Muscle of arm (tissue), 1 donor: ENCODE measurements at regions not wholly inside any gene's neighbourhood (a gene's known extent, or its start where the extent isn't known, plus 50 kb on each side); places are given as distances from the start of the nearest gene placed in this dataset.

ENCODE experiments used
- DNase-seq: peaks from one replicate; pipeline ENCODE4 v3.0.0-alpha.2; 2013

GRCh38 chr3:65233561-65233960, 545.8 kb upstream of the ADAMTS9 start:
- no peak for DNase-seq

- DNase-seq, result no peak
These were observed 543.7 kb upstream of the ADAMTS9 start for GRCh38 chr3:65231544-65231943.

DNA sequence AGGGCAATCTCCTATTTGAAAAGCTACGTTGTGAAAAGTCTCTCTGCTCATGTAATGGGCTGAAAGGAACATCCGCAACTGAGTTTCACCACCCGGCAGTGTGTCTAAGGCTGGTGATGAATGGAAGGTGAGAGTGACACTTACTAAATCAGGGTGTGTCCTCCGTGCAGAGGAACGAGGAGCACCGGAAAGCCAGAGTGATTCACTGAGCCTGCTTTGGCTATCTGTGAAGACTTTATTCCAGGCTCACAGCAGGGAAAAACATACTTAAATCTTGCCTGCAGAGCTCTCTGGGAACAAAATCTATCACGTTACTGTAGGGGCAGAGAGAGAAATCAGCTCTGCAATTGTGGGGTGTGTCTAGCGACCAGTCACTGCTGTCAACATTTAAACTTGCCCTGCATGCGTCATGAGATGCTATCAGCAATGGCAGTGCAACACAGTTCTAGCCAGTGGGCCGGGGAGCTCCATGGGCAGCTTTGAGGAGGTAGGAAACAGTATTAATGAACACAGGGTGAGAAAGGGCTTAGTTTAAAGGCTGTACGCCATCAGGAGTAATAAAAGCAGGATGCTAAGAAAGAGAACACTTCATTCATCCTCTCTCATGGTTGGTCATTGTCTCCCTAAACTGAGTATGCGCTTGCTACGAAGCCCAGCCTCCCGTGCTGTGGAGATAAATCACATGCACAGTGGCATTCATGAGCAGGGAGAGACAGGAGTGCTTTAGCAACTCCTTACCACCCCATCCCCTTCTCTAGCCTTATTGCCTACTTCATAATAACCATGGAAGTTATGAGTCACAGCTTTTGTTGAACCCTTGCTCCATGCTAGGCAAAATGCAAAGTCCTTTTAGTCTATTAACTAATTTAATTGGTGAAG, 542.7 kb upstream of the ADAMTS9 start:
- no peak for DNase-seq

- DNase-seq, result no peak
These were observed 538.5 kb upstream of the ADAMTS9 start for GRCh38 chr3:65226287-65226686.

DNA sequence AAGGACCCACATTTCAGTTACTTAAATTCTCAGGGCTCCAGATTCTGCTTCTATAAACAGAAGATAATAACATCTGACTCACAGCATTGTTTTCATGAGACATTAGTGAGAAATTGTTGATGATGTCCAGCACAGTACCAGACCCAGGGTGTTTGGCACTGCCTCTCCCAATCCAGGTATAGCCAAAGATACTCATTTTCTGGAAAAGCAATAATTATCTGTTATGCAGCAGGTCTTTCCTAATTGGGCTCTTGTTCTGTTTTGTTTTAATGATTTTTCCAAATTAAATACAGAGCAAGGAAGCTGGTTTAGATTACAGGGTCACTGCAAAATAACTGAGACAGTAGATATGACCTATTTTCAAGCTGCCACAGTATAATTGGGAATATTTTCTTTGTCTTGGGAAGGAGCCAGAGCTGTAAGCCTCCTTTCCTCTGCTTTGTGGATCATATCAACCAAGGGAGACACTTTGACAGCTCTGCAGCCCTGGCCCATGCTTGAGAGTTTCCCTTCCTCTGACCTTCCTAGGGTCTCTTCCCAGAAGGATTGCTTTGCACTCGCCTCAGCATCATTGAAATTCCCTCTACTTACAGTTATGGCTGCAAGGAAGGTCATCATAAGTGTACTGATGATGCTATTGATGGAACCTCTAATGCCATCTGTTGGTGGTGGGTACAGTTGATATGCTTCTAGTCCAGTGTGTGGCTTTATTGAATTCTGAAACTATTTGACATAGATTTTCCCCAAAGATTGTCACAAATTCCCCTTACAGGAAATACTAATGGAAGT, 522.4 kb upstream of the ADAMTS9 start:
- no peak for DNase-seq

DNA sequence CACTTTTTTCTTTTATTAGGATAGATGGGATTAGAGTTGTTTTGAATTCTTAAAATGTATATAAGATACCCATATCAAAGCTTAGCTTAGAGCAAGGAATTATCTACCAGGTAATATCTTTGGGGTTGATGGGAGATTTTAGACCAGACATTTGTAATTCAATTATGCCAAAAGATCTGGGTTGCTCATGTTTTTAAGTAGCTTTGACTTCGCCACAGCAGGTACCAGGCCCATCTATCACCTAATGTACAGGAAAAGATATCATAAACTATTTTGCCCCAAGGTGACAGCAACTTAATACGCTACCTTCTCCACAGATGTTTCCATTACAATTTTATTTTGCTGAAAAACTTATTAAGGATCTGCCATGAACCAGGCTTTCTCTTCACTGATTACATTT, 514.6 kb upstream of the ADAMTS9 start:
- DNase-seq, result no peak

DNA sequence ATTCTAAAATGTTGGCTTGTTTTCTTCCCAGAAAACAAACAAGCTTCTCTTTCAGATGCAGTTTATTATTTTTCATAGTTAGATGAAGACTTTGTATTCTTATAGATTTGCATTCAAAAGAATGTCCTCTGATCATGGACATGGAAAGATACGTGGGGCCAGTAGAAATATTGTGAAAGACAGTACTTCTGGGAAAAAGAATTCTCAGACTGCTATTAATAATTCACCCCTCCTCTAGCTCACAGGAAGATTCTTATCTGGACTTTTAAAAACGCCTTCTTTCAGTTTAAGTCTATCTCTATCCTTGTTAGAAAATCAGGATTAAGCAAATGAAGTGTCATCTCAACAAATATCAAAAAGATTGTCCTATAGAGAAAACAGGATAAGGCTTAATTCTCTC, 514.1 kb upstream of the ADAMTS9 start:
- no peak for DNase-seq

GRCh38 chr3:65200310-65200970, 512.6 kb upstream of the ADAMTS9 start:
- DNase-seq, result no peak

- no peak for DNase-seq
These were observed 508.9 kb upstream of the ADAMTS9 start for GRCh38 chr3:65196663-65197062.

DNA sequence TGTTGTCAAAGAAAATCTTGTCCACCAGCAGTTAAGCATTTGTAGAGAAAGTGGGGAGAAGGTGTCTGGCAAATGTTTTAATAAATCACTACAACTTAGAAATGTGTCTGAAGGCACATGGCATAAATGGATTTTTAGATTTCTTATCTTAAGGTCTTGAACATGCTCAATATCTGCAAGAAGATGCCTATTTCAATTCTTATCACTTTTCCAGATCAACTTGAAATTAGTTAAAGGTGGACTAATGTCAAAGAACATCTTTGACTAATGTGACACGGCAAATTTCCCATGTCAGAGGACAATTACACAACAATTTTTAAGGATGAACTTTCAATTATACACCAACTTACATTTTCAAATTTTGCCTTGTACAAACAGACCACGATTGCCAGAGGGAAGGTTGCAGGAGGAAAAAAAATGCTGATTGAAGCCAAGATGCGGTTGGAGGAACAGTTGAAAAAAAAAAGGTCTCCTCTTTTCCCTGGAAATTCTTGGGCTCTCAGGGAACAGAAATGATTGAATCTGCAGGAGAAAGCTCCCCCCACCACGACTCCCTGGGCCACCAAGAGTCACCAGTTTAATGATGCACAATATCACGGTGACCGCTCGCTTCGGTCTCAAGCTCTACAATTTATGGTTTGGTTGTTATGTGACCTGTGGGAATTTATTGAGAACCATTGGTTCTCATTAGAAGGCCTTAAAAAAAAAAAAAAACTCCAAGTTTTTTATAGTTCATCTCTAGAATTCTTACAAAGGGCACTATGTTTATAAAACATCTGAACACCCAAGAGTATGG, 507.6 kb upstream of the ADAMTS9 start:
- no peak for DNase-seq

GRCh38 chr3:65194744-65195143, 506.9 kb upstream of the ADAMTS9 start:
- no peak for DNase-seq

DNA sequence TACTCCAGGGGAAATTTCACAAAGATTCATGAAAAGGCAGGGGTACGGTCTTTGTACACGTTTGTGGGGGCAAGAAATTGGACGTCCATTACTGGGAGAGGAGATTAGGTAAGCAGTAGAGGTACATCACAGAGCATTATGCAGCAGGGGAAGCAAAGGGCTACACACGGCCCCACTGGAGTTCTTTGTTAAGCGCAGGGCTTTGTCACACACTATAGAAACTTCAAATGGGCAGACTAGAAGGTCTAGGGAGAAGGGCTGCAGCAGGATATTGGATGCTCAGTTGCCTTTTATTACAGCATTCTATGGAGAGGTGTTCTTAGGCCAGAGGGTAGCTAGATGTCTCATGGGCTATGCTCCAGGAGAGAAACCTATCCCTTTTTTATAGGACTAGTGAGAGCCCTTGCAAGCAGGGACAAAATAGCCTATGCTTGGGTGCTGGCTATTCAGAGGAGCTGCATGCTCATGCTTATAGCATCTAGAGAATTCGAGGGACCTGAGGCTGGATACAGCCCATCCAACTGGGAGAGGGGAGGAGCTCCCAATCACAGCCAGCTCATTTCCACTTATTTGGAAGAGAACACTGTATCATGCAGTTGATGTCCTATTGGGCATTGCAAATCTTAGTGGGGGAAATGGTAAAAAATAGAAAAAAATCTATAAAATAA, 506.4 kb upstream of the ADAMTS9 start:
- DNase-seq, result no peak

- no peak for DNase-seq
These were observed 505.7 kb upstream of the ADAMTS9 start for GRCh38 chr3:65193531-65193930.

- no peak for DNase-seq
These were observed 502.3 kb upstream of the ADAMTS9 start for GRCh38 chr3:65190111-65190510.

DNA sequence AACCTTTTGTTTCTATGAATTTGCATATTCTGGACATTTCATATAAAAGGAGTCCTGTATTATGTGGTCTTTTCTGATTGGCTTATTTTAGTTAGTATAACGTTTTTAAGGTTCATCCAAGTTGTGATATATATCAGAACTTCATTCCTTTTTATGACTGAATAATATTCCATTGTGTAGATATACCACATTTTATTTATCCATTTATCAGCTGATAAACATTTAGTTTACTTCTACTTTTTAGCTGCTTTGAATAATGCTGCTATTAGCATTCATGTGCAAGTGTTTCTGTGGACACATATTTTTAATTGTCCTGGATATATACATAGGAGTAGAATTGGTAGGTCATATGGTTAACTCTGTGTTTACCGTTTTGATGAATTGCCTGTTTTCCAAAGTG, 498.5 kb upstream of the ADAMTS9 start:
- no peak for DNase-seq

GRCh38 chr3:65182682-65183081, 494.9 kb upstream of the ADAMTS9 start:
- DNase-seq, result no peak

DNA sequence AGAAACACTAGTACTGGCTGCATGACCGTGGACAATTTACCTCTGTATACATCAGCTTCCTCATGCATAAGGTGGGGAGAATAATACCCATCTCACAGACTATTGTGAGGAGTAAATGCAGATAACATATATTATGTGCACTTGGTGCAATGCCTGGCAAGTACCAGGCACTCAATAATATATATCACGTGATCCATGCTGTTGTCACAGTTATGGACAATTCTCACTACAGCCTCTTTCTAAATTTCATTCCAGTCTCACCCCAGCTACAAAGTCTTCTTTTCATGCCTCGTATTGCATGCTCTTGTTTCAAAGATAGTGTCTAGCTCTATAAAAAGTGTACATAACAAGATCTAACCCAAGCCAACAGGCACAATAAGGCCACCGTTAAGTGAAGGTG, 494.3 kb upstream of the ADAMTS9 start:
- no peak for DNase-seq

DNA sequence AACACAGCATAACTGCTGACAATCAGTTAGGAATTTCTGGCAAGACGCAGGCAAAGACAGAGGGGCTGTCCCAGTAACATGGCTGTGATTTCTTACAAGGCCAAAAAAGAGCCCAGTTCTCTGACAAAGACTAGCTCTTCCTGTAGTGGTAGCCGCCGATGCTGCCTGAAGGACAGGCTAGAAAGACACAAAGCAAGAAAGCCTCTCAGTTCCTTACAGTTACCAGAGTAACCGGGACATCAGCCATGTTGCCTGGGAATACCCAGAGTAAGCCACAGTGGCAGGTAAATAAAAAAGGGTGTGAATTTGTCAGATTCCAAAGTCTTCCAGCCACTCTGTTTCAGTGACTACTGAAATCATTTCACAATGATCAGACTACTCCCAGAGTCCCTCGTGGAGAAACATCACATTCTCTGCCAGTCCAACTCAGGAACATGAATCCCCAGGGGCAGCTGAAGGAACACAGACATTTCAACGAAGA, 493.6 kb upstream of the ADAMTS9 start:
- DNase-seq, result no peak

GRCh38 chr3:65178703-65179102, 490.9 kb upstream of the ADAMTS9 start:
- no peak for DNase-seq

- no peak for DNase-seq
These were observed 490.2 kb upstream of the ADAMTS9 start for GRCh38 chr3:65177960-65178376.

GRCh38 chr3:65174713-65175112, 486.9 kb upstream of the ADAMTS9 start:
- no peak for DNase-seq
